ENCODE measurements at regions not wholly inside any gene's neighbourhood (a gene's known extent, or its start where the extent isn't known, plus 50 kb on each side); places are given as distances from the start of the nearest gene placed in this dataset.
A peak's percentile ranks its signal among the peaks of the same experiment; 100 is the strongest.

- no peak for DNase-seq
- in situ Hi-C loops (cut with HindIII; ENCODE audit: low pct_ligation_motif_present, low pct_unique_long_range_greater_than_20kb, low sequenced_read_pairs), result no loop called here
Observed at GRCh38 chr4:14095831-14096230, 468.3 kb upstream of the BOD1L1 start.

GRCh38 chr4:14096396-14096965 is 469.0 kb upstream of the BOD1L1 start:
- in situ Hi-C loops (cut with HindIII; ENCODE audit: low pct_ligation_motif_present, low pct_unique_long_range_greater_than_20kb, low sequenced_read_pairs), result no loop called here

GRCh38 chr4:14100349-14100748 is 472.8 kb upstream of the BOD1L1 start:
- in situ Hi-C loops (cut with HindIII; ENCODE audit: low pct_ligation_motif_present, low pct_unique_long_range_greater_than_20kb, low sequenced_read_pairs), result no loop called here
- DNase-seq, result no peak

More at GRCh38 chr4:14096396-14096965, 469.0 kb upstream of the BOD1L1 start:
- no peak for DNase-seq

- peak; percentile 2 for DNase-seq
Observed at GRCh38 chr4:14110407-14110806, 482.9 kb upstream of the BOD1L1 start.

GRCh38 chr4:14111730-14112181 is 484.2 kb upstream of the BOD1L1 start:
- DNase-seq, result no peak
- in situ Hi-C loops (cut with HindIII; ENCODE audit: low pct_ligation_motif_present, low pct_unique_long_range_greater_than_20kb, low sequenced_read_pairs), result no loop called here

More at GRCh38 chr4:14110407-14110806, 482.9 kb upstream of the BOD1L1 start:
- in situ Hi-C loops (cut with HindIII; ENCODE audit: low pct_ligation_motif_present, low pct_unique_long_range_greater_than_20kb, low sequenced_read_pairs), result no loop called here

GRCh38 chr4:14115106-14115505 is 487.6 kb upstream of the BOD1L1 start:
- DNase-seq, result no peak
- in situ Hi-C loops (cut with HindIII; ENCODE audit: low pct_ligation_motif_present, low pct_unique_long_range_greater_than_20kb, low sequenced_read_pairs), result no loop called here

- no peak for DNase-seq
- in situ Hi-C loops (cut with HindIII; ENCODE audit: low pct_ligation_motif_present, low pct_unique_long_range_greater_than_20kb, low sequenced_read_pairs), result no loop called here
Observed at GRCh38 chr4:14117575-14118238, 490.2 kb upstream of the BOD1L1 start.

GRCh38 chr4:14124816-14125215 is 497.3 kb upstream of the BOD1L1 start:
- no peak for DNase-seq
- in situ Hi-C loops (cut with HindIII; ENCODE audit: low pct_ligation_motif_present, low pct_unique_long_range_greater_than_20kb, low sequenced_read_pairs), result no loop called here

- DNase-seq, result no peak
- in situ Hi-C loops (cut with HindIII; ENCODE audit: low pct_ligation_motif_present, low pct_unique_long_range_greater_than_20kb, low sequenced_read_pairs), result no loop called here
Observed at GRCh38 chr4:14125375-14126129, 498.0 kb upstream of the BOD1L1 start.

GRCh38 chr4:14130551-14130950 is 503.0 kb upstream of the BOD1L1 start:
- no peak for DNase-seq
- in situ Hi-C loops (cut with HindIII; ENCODE audit: low pct_ligation_motif_present, low pct_unique_long_range_greater_than_20kb, low sequenced_read_pairs), result no loop called here

GRCh38 chr4:14131335-14131734 is 503.8 kb upstream of the BOD1L1 start:
- DNase-seq, result no peak
- in situ Hi-C loops (cut with HindIII; ENCODE audit: low pct_ligation_motif_present, low pct_unique_long_range_greater_than_20kb, low sequenced_read_pairs), result no loop called here

- in situ Hi-C loops (cut with HindIII; ENCODE audit: low pct_ligation_motif_present, low pct_unique_long_range_greater_than_20kb, low sequenced_read_pairs), result no loop called here
- DNase-seq, result no peak
Observed at GRCh38 chr4:14132301-14132700, 504.8 kb upstream of the BOD1L1 start.

GRCh38 chr4:14138106-14138505 is 510.6 kb upstream of the BOD1L1 start:
- in situ Hi-C loops (cut with HindIII; ENCODE audit: low pct_ligation_motif_present, low pct_unique_long_range_greater_than_20kb, low sequenced_read_pairs), result no loop called here
- DNase-seq, result no peak

- in situ Hi-C loops (cut with HindIII; ENCODE audit: low pct_ligation_motif_present, low pct_unique_long_range_greater_than_20kb, low sequenced_read_pairs), result no loop called here
- peak; percentile 4 for DNase-seq
Observed at GRCh38 chr4:14143892-14144291, 516.4 kb upstream of the BOD1L1 start.

GRCh38 chr4:14149176-14150053 is 521.9 kb upstream of the BOD1L1 start:
- DNase-seq, result no peak
- in situ Hi-C loops (cut with HindIII; ENCODE audit: low pct_ligation_motif_present, low pct_unique_long_range_greater_than_20kb, low sequenced_read_pairs), result no loop called here

- in situ Hi-C loops (cut with HindIII; ENCODE audit: low pct_ligation_motif_present, low pct_unique_long_range_greater_than_20kb, low sequenced_read_pairs), result no loop called here
- peak; percentile 10 for DNase-seq
Observed at GRCh38 chr4:14151101-14151500, 523.6 kb upstream of the BOD1L1 start.

GRCh38 chr4:14152834-14153519 is 525.5 kb upstream of the BOD1L1 start:
- peak; percentile 11 for DNase-seq
- in situ Hi-C loops (cut with HindIII; ENCODE audit: low pct_ligation_motif_present, low pct_unique_long_range_greater_than_20kb, low sequenced_read_pairs), result no loop called here

GRCh38 chr4:14155803-14156202 is 528.3 kb upstream of the BOD1L1 start:
- in situ Hi-C loops (cut with HindIII; ENCODE audit: low pct_ligation_motif_present, low pct_unique_long_range_greater_than_20kb, low sequenced_read_pairs), result no loop called here
- DNase-seq, result no peak

Data from ACHN (cell line).